Endometrium (tissue), 2 donors: ENCODE measurements at regions not wholly inside any gene's neighbourhood (a gene's known extent, or its start where the extent isn't known, plus 50 kb on each side); places are given as distances from the start of the nearest gene placed in this dataset.
"Not testable (repeated sequence)": the region's sequence is repeated elsewhere in the genome, so short reads cannot be mapped to it uniquely, and the experiment has no call there.

Experiments
- FAIRE-seq: peaks from 2 replicates; lab custom pipeline; 2012; peaks lifted over from hg19 to GRCh38; lab: Jason Lieb, UNC
- donor health status: control.
- donor health status: control.

DNA sequence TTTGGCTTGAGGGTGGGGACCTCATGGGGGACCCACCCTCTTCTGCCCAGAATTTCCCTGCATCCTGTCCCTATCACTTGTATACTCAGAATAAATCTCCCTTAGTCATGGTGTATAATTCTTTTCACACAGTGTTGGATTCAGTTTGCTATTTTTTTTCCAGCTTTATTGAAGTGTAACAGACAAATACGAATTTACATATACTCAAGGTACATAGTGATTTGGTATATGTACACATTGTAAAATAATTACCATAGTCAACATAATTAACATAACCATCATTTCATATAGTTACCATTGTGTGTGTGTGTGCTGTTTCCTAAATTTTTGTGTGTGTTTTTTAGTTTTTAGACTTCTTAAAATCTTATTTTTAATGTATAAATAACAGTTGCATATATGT, 269.9 kb downstream of the CNTNAP3 start:
- FAIRE-seq, result not testable (repeated sequence)

DNA sequence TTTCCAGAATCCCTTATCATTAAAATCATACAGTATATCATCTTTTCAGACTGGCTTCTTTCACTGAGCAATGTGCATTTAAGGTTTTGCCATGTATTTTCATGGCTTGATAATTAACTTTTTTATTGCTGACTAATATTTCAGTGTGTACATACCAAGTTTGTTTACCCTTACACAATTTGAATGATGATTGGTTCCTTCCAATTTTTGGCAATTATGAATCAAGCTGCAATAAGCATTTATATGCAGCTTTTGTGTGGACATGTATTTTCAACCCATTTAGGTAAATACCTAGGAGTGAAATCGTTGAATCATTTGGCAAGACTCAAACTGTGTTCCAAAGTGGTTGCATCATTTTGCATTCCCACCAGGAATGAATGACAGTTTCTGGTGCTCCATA, 272.8 kb downstream of the CNTNAP3 start:
- FAIRE-seq, result not testable (repeated sequence)

DNA sequence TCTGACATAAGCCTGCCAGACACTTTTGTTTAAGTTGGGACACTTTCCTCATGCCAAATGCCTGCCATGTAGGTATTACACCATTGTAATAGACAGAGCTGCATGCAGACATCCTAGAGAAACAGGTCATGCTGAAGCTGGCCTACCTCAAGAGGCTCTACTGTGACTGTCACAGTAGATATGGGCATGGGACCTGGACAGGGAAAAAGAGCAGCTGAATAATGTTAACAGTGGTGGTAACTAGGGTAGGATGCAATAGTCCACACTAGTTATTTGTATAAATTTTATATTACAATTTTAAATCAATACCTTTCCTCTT, 273.2 kb downstream of the CNTNAP3 start:
- not testable (repeated sequence) for FAIRE-seq

DNA sequence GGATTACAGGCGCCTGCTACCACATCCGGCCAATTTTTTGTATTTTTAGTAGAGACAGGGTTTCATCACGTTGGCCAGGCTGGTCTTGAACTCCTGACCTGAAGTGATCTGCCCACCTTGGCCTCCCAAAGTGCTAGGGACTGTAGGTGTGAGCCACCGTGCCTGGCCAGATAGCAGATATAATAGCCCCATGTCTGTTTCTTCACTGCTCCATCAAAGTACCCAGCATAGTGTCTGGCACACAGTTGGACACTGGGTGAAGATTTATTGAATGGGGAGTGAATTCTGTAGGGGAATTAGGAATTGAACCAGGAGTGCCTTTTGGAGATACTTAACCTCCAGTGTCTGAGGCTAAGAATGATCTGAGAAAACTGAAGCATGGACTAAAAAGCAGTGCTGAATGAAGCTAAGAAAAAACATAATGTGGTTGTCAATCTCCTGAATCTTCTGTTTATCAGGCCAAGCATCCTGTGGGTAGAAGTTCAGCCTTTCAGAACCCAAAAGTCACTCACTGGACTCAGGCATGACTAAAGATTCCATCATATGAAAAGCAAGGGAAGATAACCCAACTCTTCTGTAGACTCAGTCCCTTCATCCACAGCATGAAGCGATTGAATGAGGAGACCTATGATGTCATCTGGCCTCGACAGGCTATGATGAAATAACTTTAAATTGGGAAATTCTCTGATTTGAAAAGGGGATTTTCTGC, 273.7 kb downstream of the CNTNAP3 start:
- FAIRE-seq, result not testable (repeated sequence)

DNA sequence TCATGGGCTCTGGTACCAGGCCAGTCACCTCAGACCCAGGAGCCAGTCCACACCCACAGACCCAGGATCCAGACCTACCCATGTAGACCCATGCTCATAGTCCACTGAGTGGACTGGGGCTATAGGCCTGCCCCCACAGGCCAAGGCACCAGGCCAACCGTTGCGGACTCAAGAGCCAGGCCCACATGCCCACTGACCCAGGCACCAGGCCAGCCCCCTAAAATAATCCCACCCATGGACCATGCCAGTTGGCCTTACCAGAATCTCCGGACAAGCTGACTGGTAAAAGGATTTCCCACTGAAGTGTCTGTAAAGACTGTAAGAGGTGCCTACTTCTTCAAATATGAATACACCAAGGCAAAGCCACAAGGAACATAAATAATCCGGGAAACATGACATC, 278.2 kb downstream of the CNTNAP3 start:
- FAIRE-seq, result not testable (repeated sequence)

DNA sequence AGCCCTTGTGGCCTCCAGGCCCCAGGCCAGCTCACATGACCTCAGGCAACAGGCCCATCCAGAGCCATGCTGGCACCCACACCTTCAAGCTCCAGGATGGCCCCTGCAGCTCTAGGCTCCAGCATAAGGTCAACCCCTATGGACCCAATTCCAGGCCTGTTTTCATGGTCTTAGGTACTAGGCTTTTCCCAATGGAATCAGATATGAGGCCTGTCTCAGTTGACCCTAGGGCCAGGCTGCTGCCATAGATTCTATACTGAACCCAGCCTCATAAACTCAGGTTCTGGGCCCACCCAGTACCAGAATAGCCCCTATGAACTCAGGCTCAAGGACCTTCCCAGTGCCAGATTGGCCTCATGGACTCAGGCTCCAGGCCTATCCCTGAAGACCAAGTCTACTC, 278.6 kb downstream of the CNTNAP3 start:
- not testable (repeated sequence) for FAIRE-seq

DNA sequence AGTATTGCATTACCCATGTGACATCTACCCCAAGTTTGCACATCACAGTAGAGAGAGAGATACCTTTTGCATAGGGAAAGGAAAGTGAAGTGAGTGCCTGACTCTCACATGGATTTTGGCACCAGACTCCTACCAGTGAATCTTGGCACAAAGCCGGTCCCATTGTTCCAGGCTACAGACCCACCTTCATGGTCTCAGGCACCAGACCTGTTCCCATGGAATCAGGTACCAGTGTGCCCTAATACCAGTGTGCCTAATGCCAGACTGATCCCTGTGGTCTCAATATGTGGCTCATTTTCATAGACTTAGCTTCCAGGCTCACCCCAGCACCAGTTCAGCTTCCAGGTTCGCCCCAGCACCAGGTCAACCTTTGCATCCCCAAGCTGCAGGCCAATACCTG, 279.1 kb downstream of the CNTNAP3 start:
- not testable (repeated sequence) for FAIRE-seq

DNA sequence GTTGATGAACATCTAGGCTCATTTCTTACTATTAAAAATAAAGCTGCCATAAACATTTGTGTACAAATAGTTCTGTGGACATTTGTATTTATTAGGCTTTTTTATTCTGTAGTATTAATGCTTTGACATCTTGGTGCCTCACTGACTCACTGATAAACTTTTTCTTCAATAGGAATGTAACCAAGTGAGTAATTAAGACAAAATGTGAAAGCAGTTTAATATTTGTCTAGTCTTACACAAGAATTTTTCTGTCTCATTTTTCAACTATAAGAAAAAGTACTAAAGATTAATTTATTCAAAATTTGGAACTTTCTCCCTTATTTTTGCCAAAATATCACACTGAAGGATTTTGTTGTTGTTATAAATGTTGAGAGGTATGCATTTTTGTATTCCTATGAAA, 282.2 kb downstream of the CNTNAP3 start:
- FAIRE-seq, result not testable (repeated sequence)

DNA sequence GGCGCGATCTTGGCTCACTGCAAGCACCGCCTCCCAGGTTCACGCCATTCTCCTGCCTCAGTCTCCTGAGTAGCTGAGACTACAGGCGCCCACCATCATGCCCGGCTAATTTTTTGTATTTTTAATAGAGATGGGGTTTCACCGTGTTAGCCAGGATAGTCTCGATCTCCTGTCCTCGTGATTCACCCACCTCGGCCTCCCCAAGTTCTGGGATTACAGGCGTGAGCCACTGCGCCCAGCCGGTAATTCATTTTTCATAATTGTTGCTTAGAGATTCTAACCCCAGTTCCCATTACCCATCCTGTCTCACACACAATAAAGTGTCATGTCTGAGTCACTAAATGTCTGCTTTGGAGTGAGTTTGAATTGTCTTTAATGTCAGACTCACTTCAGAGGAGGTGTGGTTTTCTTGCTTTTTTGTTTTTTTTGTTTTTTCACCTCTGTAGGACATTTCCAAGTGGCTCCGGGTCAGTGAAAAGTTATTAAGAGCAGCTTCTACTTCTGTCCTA, 281.2 kb upstream of the FAM240B start:
- FAIRE-seq, result not testable (repeated sequence)

DNA sequence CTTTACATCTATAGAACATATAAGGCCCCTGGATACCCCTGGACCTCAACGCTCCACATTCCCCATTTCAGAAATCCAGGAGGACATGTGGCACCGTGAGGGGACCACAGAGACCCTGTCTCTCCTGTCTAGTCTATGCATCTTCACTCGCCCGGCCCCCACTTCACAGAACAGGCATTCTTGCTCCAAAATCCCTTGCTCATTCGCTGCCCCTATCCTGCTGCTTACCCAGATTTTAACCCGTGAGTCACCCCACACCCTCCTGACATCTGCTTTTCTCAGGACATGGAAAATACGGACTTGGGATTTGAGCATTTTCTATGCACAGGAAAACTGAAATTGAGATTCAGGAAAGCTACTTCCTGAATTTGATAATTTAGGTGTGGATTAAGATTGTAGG, 279.3 kb upstream of the FAM240B start:
- FAIRE-seq, result not testable (repeated sequence)

DNA sequence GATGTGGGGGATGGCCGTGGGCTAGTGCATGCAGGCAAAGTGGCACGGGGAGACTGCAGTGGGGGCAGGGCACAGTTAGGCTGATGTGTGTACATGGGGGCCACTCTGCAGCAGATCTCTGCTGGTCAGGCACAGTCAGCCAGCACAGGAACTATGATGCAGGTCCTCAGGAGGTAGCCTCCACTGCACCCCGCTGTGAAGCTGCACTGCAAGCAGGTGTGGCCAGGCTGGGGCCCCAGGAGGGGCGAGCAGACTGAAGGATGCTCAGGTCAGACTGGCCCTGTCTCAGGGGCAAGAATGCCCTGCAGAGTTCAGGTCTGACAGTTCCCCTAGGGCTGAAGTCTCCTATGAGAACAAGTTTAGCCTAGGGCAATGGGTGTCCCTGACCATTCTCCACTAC, 273.8 kb upstream of the FAM240B start:
- FAIRE-seq, result not testable (repeated sequence)

DNA sequence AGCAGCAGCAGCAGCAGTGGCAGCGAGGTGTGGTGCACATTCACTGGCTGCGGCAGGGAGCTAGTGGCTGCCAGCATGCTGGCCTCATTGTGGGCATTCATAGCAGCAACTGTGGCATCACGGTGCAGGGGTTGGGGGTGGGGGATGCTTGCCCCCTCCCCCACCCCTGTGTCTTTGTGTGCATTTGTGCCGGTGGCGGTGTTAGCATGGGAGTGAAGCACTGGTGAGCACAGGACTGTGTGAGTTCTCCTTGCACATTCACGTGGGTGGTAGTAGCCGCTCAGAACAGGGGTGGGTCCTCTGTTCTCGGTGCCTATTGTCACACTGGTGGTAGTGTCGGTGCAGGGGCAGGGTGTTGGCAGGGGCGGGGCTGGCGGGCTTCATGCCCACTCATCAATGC, 273.2 kb upstream of the FAM240B start:
- not testable (repeated sequence) for FAIRE-seq

DNA sequence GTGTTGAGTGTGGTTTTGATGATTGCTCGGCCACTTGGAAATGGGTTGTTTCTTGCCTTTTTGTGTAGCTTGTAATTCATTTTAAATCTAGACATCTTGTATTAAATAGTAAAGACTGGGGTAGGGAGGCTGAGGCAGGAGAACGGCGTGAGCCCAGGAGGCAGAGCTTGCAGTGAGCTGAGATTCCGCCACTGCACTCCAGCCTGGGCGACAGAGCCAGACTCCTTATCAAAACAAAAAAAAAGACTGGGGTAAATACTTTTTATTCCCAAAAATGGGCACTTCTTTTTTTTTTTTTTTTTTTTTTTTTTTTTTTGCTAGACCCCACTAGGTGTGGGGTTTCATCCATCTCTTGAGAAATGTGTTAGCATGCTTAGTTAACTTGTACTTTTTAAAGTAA, 258.8 kb upstream of the FAM240B start:
- FAIRE-seq, result not testable (repeated sequence)

DNA sequence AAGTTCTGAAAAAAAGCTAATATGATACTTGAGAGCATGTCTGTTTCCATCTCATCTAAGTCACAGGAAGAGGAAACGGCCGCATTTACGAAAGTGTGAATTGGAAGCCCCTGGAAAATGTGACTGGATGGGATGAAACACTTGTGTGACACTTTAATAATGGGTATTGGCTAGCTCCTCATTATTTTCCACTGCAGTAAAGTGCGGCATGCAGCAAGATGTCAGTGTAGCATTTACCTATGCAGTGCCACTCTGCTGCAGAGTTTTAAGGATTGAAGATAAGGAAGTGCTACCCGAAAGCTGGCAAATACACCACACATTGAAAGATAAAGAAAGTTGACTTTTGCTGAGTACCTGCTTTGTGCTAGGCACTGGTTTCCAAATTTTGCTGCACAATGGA, 249.5 kb upstream of the FAM240B start:
- not testable (repeated sequence) for FAIRE-seq

DNA sequence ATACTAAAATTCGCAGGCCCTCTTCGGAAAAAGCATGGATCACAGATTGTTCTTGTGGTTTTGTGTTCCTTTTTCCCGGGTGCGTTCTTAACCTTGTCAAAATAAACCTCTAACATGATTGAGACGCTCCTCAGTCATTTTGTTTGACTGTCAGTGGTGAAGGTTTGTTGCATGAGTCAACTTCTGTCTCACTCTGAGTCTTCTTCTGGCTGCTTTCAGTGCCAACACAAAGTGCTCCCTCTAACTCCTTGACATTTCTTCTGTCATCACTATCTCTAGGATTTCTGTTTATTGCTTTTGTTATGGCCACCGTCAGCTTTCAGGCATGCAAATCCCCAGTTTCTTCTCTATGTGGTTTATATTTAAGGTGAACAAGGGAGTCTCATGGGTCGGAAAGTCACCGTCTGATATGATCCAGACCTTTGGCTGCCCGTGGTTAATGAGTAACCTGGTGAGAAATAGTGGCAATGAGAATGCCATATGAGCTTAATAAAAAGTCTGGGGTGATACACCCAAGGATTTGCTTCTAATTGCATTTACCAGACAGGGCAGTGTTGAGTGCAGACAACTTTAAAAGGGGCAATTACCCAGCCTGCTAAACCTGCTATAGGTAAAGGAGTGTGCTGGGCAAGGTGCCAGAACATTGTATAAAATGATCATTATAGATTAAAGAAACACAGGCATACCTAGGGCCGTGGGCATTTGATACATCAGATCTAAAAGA, 248.9 kb upstream of the FAM240B start:
- not testable (repeated sequence) for FAIRE-seq

DNA sequence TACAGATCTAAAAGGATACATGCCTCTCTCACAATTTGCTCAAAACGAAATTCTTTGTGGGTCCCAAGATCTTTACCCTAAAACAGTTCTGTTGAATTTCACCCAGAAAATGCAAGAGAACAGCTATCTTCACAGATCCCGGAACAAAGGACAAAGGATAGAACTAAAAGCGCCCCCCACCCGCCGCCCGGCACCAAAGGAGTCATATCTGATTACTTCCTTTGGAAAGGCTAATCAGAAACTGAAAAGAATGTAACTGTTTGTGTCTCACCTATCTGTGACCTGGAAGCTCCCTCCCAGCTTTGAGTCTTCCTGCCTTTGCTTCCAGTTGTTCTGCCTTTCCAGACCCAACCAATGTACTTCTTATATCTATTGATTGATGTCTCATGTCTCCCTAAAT, 247.9 kb upstream of the FAM240B start:
- FAIRE-seq, result not testable (repeated sequence)

DNA sequence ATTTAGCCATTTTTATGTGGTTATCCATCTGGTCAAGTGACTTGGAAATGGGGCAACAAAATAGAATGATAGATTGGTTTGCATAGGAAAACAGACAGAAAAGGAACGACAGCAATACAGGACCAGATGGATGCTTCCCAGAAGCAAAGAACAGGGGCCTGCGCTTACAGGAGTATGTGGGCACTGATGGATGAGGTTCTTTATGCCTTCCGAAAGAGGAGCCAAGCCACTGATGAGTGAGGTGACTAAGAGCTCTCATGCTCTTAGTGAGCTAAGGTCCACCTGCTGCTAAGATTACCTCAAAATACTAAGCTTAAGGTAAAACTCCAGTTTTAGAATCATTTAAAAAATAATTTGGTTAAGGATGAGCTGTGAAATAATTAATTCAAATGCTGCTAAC, 247.4 kb upstream of the FAM240B start:
- not testable (repeated sequence) for FAIRE-seq

DNA sequence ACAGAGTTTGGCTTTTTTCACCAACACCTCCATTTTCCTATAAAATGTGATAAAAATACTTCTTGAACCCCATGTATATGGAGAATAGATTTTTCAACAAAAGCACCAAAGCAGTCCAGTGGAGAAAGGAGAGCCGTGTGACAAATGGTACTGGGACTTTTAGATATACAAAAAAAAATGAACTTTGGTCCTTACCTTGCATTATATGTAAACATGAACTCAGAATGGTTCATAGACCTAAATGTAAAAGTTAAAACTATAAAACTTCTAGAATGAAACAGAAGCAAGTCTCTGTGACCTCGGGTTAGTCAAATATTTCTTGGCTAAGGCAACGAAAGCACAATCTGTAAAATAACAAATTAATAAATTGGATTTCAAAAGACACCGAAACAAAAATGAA, 239.9 kb upstream of the FAM240B start:
- not testable (repeated sequence) for FAIRE-seq

DNA sequence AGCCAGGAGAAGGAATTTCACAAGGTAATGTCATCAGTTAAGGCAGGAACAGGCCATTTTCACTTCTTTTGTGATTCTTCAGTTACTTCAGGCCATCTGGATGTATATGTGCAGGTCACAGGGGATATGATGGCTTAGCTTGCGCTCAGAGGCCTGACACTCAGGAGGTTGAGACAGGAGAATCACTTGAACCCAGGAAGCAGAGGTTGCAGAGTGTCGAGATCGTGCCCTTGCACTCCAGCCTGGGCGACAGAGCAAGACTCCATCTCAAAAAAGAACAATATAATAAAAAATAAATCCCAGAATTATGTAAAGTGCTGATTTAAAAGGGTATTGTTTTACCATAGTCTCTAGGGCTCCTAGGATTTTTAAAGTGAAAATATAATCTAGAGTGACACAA, 235.9 kb upstream of the FAM240B start:
- FAIRE-seq, result not testable (repeated sequence)

DNA sequence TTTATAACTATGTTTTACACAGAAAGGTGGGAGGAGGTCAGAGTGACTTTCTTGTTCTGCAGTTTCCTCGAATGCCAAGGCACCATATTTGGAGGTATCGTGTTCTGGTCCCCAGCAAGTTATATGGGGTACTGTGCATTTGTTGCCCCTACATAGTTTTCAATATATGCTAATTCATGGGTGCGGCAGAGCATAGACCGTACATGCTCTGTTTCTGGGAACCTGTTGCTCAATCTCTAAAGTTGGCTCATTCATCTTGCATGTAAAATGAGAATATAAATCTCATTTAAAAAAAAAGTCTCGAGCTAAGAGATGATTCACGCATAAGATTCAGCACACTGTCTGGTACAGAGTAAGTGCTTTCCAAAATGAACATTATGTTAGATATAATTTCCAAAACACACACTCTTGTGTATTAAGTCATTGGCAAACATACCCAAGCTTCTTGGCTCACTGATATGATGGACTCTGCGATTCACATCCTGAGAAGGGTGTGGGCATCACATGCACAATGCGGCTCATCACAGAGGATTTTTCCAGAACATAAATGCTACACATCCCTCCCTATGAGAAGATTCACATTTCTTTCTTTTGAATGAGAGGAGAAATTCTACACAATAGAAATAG, 232.9 kb upstream of the FAM240B start:
- not testable (repeated sequence) for FAIRE-seq

DNA sequence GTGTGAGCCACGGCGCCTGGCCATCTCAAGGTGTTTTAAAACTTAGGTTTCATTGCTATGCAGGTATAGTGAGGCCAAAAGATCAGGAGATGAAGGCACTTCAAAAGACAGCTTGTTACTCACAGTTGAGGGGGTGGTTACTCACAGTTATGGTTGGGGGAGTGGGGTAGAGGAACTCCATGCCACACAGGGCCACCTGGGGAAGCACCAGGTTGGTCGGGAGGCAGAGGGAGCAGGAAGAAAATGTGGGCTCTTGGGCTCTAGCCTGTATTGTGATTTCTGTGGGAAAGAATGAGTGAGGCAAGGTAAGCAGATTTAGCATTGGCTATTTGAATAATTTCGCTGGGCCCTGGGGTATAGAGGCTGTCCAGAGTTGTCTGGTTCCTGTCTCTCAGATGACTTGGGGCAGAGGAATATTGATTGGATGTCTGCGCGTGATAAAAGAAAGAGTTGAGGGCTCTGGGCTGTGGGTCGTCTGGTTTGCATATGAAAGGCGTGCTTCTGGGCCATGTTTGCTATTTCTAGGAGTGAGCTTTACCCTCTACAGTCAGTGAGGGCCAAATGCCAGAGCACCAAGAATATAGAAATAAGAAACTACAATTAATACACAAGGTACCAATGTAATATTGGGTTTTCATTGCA, 226.1 kb upstream of the FAM240B start:
- FAIRE-seq, result not testable (repeated sequence)

DNA sequence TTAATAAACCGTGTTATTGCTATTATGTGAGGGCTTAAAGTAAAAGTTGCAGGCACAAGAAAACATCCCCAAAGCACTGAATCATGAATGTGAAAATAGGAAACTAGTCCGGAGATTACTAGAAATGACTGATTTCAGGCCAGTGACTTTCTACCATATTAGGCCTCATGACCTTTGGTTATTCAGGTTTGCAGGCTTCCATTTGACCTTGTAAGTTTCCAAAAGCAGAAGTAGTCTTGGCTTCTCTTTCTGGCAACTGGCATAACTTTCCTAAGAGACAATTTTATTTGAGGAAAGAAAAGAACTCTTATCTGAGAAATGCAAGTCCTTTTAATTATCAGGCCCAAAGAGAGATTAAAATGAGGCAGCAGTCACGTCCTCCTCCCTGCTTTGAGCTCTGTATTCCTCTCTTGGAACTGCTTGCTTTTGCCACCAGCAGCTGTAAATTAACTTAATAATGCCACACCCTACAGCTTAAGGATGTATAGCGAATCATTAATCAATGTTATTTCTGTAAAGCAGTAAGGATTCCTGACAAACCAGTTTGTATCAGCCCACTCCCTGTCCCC, 225.0 kb upstream of the FAM240B start:
- not testable (repeated sequence) for FAIRE-seq
